Neuronal stem cell (in vitro differentiated cells): ENCODE measurements at regions not wholly inside any gene's neighbourhood (a gene's known extent, or its start where the extent isn't known, plus 50 kb on each side); places are given as distances from the start of the nearest gene placed in this dataset.

Experiments
- DNase-seq: peaks from one replicate; pipeline ENCODE4 v3.0.0-alpha.2; 2013; ENCODE audit warnings: low spot score
- H2AFZ ChIP-seq: one replicate; pipeline ENCODE4 v1.6.1; 2013; ENCODE audit warnings: mild to moderate bottlenecking, low read length, inconsistent platforms
- H2AK5ac ChIP-seq: 2 replicates; pipeline ENCODE4 v1.6.1; 2013; ENCODE audit warnings: low read depth, mild to moderate bottlenecking, inconsistent platforms, low read length, moderate library complexity, mixed read lengths
- H2BK120ac ChIP-seq: 2 replicates; pipeline ENCODE4 v1.6.1; 2013; ENCODE audit warnings: low read depth, mild to moderate bottlenecking, inconsistent platforms, low read length, moderate library complexity, mixed read lengths
- H2BK12ac ChIP-seq: one replicate; pipeline ENCODE4 v1.6.1; 2013; ENCODE audit warnings: low read length, inconsistent platforms
- H2BK15ac ChIP-seq: 2 replicates; pipeline ENCODE4 v1.6.1; 2013; ENCODE audit warnings: mild to moderate bottlenecking, low read length, inconsistent platforms, mixed read lengths
- H2BK5ac ChIP-seq: one replicate; pipeline ENCODE4 v1.6.1; 2013; ENCODE audit warnings: inconsistent platforms, mild to moderate bottlenecking, low read length, moderate library complexity
- H3K14ac ChIP-seq: one replicate; pipeline ENCODE4 v1.6.1; 2013; ENCODE audit warnings: low read length, inconsistent platforms
- H3K18ac ChIP-seq: 2 replicates; pipeline ENCODE4 v1.6.1; 2013; ENCODE audit warnings: low read length, inconsistent platforms
- H3K23ac ChIP-seq: 2 replicates; pipeline ENCODE4 v1.6.1; 2013; ENCODE audit warnings: low read depth, mild to moderate bottlenecking, mixed read lengths, low read length, inconsistent platforms; ENCODE audit not compliant: poor library complexity
- H3K27ac ChIP-seq: replicated peaks from 3 replicates; pipeline ENCODE4 v1.5.1; 2013; ENCODE audit warnings: low read length, inconsistent platforms
- H3K27me3 ChIP-seq, 3 experiments: 2 replicates each; pipeline ENCODE4 v1.6.1; 2013; ENCODE audit warnings: low read length in 3 of 3, mild to moderate bottlenecking in 2 of 3, inconsistent platforms in 1 of 3, low read depth in 1 of 3, mixed read lengths in 1 of 3, moderate library complexity in 1 of 3; ENCODE audit not compliant: control insufficient read depth in 3 of 3, insufficient read depth in 3 of 3
- H3K36me3 ChIP-seq, 2 donors: replicated peaks in 1 of 2; 2 replicates each; pipeline ENCODE4 v1.6.1; 2013; ENCODE audit warnings: low read length in 2 of 2; ENCODE audit not compliant: control insufficient read depth in 2 of 2, insufficient read depth in 2 of 2
- H3K4ac ChIP-seq: 2 replicates; pipeline ENCODE4 v1.6.1; 2013; ENCODE audit warnings: inconsistent platforms, mild to moderate bottlenecking, low read length, moderate library complexity
- H3K4me1 ChIP-seq, 2 donors: 1 replicate in 1 of 2; 2 replicates in 1 of 2; pipeline ENCODE4 v1.6.1; 2013; ENCODE audit warnings: low read length in 2 of 2, low read depth in 1 of 2; ENCODE audit not compliant: control insufficient read depth in 2 of 2, insufficient read depth in 1 of 2
- H3K4me2 ChIP-seq: one replicate; pipeline ENCODE4 v1.6.1; 2013; ENCODE audit warnings: mild to moderate bottlenecking, low read length, inconsistent platforms; ENCODE audit not compliant: insufficient read depth, poor library complexity, severe bottlenecking
- H3K4me3 ChIP-seq, 2 donors: 2 replicates each; pipeline ENCODE4 v1.5.1; 2013; ENCODE audit warnings: low read length in 2 of 2, mild to moderate bottlenecking in 2 of 2, inconsistent platforms in 1 of 2, moderate library complexity in 1 of 2
- H3K79me1 ChIP-seq: one replicate; pipeline ENCODE4 v1.6.1; 2013; ENCODE audit warnings: low read depth, mild to moderate bottlenecking, inconsistent platforms, low read length, moderate library complexity
- H3K9ac ChIP-seq: one replicate; pipeline ENCODE4 v1.6.1; 2013; ENCODE audit warnings: mild to moderate bottlenecking, low read depth, low read length, inconsistent platforms; ENCODE audit not compliant: poor library complexity
- H3K9me3 ChIP-seq, 2 donors: replicated peaks in 1 of 2; 2 replicates each; pipeline versions ENCODE3 to v1.6.1; 2013; ENCODE audit warnings: low read length in 2 of 2, mild to moderate bottlenecking in 2 of 2, inconsistent platforms in 1 of 2, low read depth in 1 of 2, mixed read lengths in 1 of 2, moderate library complexity in 1 of 2; ENCODE audit not compliant: control insufficient read depth in 2 of 2, insufficient read depth in 1 of 2
- H4K8ac ChIP-seq: one replicate; pipeline ENCODE4 v1.6.1; 2013; ENCODE audit warnings: low read depth, mild to moderate bottlenecking, inconsistent platforms, low read length, moderate library complexity
- H4K91ac ChIP-seq: one replicate; pipeline ENCODE4 v1.6.1; 2013; ENCODE audit warnings: low read length, low read depth, mild to moderate bottlenecking, inconsistent platforms; ENCODE audit not compliant: poor library complexity
- WGBS, 2 donors: extraction: QIAGEN DNeasy Blood & Tissue Kit; methylation state at CpG; one replicate each; pipeline ENCODE4 v1.1.7; 2013; ENCODE audit warnings: missing lambda C conversion rate in 2 of 2, mixed read lengths in 1 of 2; ENCODE audit not compliant: insufficient read length in 2 of 2, insufficient replicate concordance in 1 of 2; ENCODE audit errors: extremely low coverage in 2 of 2; 5-methylcytosine and 5-hydroxymethylcytosine counted together

- H3K79me1 ChIP-seq, result no peaks in the 10 kb centered on the region
Observed at GRCh38 chr5:167283691-167284090, 1007.8 kb upstream of the WWC1 start.

GRCh38 chr5:167284222-167284890 is 1007.1 kb upstream of the WWC1 start:
- DNase-seq, result no peak
- Histone ChIP-seq H2BK15ac (no peak overlapping the region), H3K79me1 (no peaks in the 10 kb centered on the region), H3K27ac (no peak overlapping the region), H3K23ac (no peak overlapping the region), H3K4ac (no peak overlapping the region), H3K9ac (no peak overlapping the region), H2BK120ac (no peak overlapping the region), H3K9me3 (no peaks in the 10 kb centered on the region), H3K18ac (no peak overlapping the region), H2BK12ac (no peak overlapping the region), H3K4me3 (no peak overlapping the region), H2AFZ (no peak overlapping the region), H4K8ac (no peak overlapping the region), H3K27me3 (no peaks in the 10 kb centered on the region), H2AK5ac (no peak overlapping the region), H3K36me3 (no peaks in the 10 kb centered on the region), H3K4me2 (no peak overlapping the region), H3K14ac (no peak overlapping the region), H4K91ac (no peak overlapping the region), H3K4me1 (peaks cover 2 to 8% of the 10 kb centered on the region in 2 donors), H2BK5ac (no peak overlapping the region)
- WGBS, 2 donors, result no CpG with 5 or more reads among the region's 6 CpGs

More at GRCh38 chr5:167283691-167284090, 1007.8 kb upstream of the WWC1 start:
- Histone ChIP-seq H3K36me3 (no peaks in the 10 kb centered on the region), H4K91ac (no peak overlapping the region), H2AK5ac (no peak overlapping the region), H3K18ac (no peak overlapping the region), H3K9me3 (no peaks in the 10 kb centered on the region), H3K27me3 (no peaks in the 10 kb centered on the region), H2BK12ac (no peak overlapping the region), H2BK120ac (no peak overlapping the region), H3K4ac (no peak overlapping the region), H3K4me2 (no peak overlapping the region), H3K14ac (no peak overlapping the region), H2AFZ (no peak overlapping the region), H3K9ac (no peak overlapping the region), H4K8ac (no peak overlapping the region), H3K4me3 (no peak overlapping the region), H3K23ac (no peak overlapping the region), H2BK15ac (no peak overlapping the region), H2BK5ac (no peak overlapping the region), H3K4me1 (peaks cover 2 to 8% of the 10 kb centered on the region in 2 donors), H3K27ac (no peak overlapping the region)
- DNase-seq, result no peak
- no CpG with 5 or more reads among the region's 4 CpGs for WGBS, 2 donors

GRCh38 chr5:167285591-167285990 is 1005.9 kb upstream of the WWC1 start:
- Histone ChIP-seq H3K79me1 (no peaks in the 10 kb centered on the region), H2AK5ac (no peak overlapping the region), H4K91ac (no peak overlapping the region), H3K4me2 (no peak overlapping the region), H2BK120ac (no peak overlapping the region), H2BK12ac (no peak overlapping the region), H3K4me3 (no peak overlapping the region), H3K4me1 (peaks cover 2 to 7% of the 10 kb centered on the region in 2 donors), H3K18ac (no peak overlapping the region), H2AFZ (no peak overlapping the region), H3K9me3 (no peaks in the 10 kb centered on the region), H4K8ac (no peak overlapping the region), H2BK5ac (no peak overlapping the region), H3K36me3 (no peaks in the 10 kb centered on the region), H3K27me3 (no peaks in the 10 kb centered on the region), H3K4ac (no peak overlapping the region), H3K9ac (no peak overlapping the region), H2BK15ac (no peak overlapping the region), H3K23ac (no peak overlapping the region), H3K27ac (no peak overlapping the region), H3K14ac (no peak overlapping the region)
- no peak for DNase-seq
- no CpG with 5 or more reads among the region's 5 CpGs for WGBS, 2 donors

- no peak overlapping the region for H4K8ac ChIP-seq
- no peak overlapping the region for H3K27ac ChIP-seq
- no peak overlapping the region for H2AFZ ChIP-seq
- H2BK120ac ChIP-seq, result no peak overlapping the region
- H2BK5ac ChIP-seq, result no peak overlapping the region
- H3K27me3 ChIP-seq, result no peaks in the 10 kb centered on the region
- no peaks in the 10 kb centered on the region for H3K36me3 ChIP-seq
- H3K9ac ChIP-seq, result no peak overlapping the region
- peaks cover 2 to 7% of the 10 kb centered on the region in 2 donors for H3K4me1 ChIP-seq
- no peak for DNase-seq
- no peaks in the 10 kb centered on the region for H3K9me3 ChIP-seq
- no peak overlapping the region for H2BK15ac ChIP-seq
- H3K4me2 ChIP-seq, result no peak overlapping the region
- no CpG with 5 or more reads among the region's 1 CpG for WGBS, 2 donors
- no peak overlapping the region for H3K23ac ChIP-seq
- no peak overlapping the region for H2AK5ac ChIP-seq
- H3K4ac ChIP-seq, result no peak overlapping the region
- no peak overlapping the region for H2BK12ac ChIP-seq
- no peak overlapping the region for H4K91ac ChIP-seq
- no peak overlapping the region for H3K14ac ChIP-seq
- no peak overlapping the region for H3K18ac ChIP-seq
- H3K4me3 ChIP-seq, result no peak overlapping the region
- no peaks in the 10 kb centered on the region for H3K79me1 ChIP-seq
Observed at GRCh38 chr5:167286891-167287290, 1004.6 kb upstream of the WWC1 start.
